ENCODE measurements at regions not wholly inside any gene's neighbourhood (a gene's known extent, or its start where the extent isn't known, plus 50 kb on each side); places are given as distances from the start of the nearest gene placed in this dataset.

GRCh38 chr21:43347461-43348169, 79.3 kb downstream of the SIK1 start:
- WGBS (ENCODE audit: insufficient coverage, insufficient read length): no CpG with 5 or more reads among the region's 21 CpGs
- H3K36me3 ChIP-seq (ENCODE audit: control insufficient read depth, insufficient read depth, low read length): no peaks in the 10 kb centered on the region
- DNase-seq (ENCODE audit: low read depth, low spot score): no peak
- H3K27ac ChIP-seq (ENCODE audit: low read length): no peak overlapping the region
- H3K4me1 ChIP-seq (ENCODE audit: control insufficient read depth, insufficient read depth, low read length): no peaks in the 10 kb centered on the region
- no peaks in the 10 kb centered on the region for H3K9me3 ChIP-seq (ENCODE audit: control insufficient read depth, insufficient read depth, low read length)
- H3K27me3 ChIP-seq (ENCODE audit: control insufficient read depth, insufficient read depth, low read length): no peaks in the 10 kb centered on the region
- H3K4me3 ChIP-seq (ENCODE audit: low read length): no peak overlapping the region

GRCh38 chr21:43346551-43346950, 80.4 kb downstream of the SIK1 start:
- WGBS (ENCODE audit: insufficient coverage, insufficient read length): no CpG with 5 or more reads among the region's 13 CpGs
- Histone ChIP-seq H3K9me3 (ENCODE audit: control insufficient read depth, insufficient read depth, low read length) (no peaks in the 10 kb centered on the region), H3K27ac (ENCODE audit: low read length) (no peak overlapping the region), H3K4me3 (ENCODE audit: low read length) (no peak overlapping the region), H3K36me3 (ENCODE audit: control insufficient read depth, insufficient read depth, low read length) (no peaks in the 10 kb centered on the region; the same call in 1 of the 2 replicates), H3K4me1 (ENCODE audit: control insufficient read depth, insufficient read depth, low read length) (no peaks in the 10 kb centered on the region), H3K27me3 (ENCODE audit: control insufficient read depth, insufficient read depth, low read length) (no peaks in the 10 kb centered on the region)
- no peak for DNase-seq (ENCODE audit: low read depth, low spot score)

DNA sequence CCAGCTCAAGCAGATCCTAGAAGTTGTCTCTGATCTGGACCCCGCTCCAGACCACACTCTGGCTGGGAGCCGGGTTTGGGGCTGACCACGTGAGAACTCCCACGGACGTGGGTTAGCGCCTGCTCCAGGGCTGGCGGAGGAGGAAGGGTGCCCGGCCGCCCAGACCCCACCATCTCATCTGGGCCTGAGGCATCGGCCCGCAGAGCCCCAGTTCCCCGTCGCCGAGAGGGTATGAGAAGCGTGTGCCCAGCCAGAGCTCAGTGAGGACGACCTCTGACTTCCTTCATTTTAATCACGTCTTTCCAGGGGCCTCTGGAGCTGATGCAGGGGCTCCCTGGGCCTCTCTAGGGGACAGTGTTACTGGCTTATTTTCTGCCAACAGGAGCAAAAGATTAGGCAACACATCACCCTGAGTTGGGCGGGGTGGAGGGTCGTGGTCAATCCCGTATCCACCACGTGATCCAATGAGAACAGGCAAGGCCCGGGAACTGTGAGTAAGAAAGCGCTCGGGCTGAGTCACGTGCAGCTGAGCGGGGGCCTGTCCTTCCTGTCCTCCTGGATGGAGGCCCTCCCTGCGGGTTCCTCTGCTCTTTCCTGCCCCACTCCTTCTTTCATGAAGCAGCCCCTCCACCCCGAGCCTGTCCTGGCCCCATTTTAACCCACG, 81.1 kb downstream of the SIK1 start:
- H3K9me3 ChIP-seq (ENCODE audit: control insufficient read depth, insufficient read depth, low read length): no peaks in the 10 kb centered on the region
- no peak overlapping the region for H3K27ac ChIP-seq (ENCODE audit: low read length)
- H3K4me3 ChIP-seq (ENCODE audit: low read length): no peak overlapping the region
- H3K36me3 ChIP-seq (ENCODE audit: control insufficient read depth, insufficient read depth, low read length): no peaks in the 10 kb centered on the region; the same call in 1 of the 2 replicates
- no peaks in the 10 kb centered on the region for H3K27me3 ChIP-seq (ENCODE audit: control insufficient read depth, insufficient read depth, low read length)
- DNase-seq (ENCODE audit: low read depth, low spot score): no peak
- no CpG with 5 or more reads among the region's 29 CpGs for WGBS (ENCODE audit: insufficient coverage, insufficient read length)
- H3K4me1 ChIP-seq (ENCODE audit: control insufficient read depth, insufficient read depth, low read length): no peaks in the 10 kb centered on the region

GRCh38 chr21:43345046-43345745, 81.7 kb downstream of the SIK1 start:
- Histone ChIP-seq H3K36me3 (ENCODE audit: control insufficient read depth, insufficient read depth, low read length) (no peaks in the 10 kb centered on the region; the same call in 1 of the 2 replicates), H3K27me3 (ENCODE audit: control insufficient read depth, insufficient read depth, low read length) (no peaks in the 10 kb centered on the region), H3K4me3 (ENCODE audit: low read length) (no peak overlapping the region), H3K9me3 (ENCODE audit: control insufficient read depth, insufficient read depth, low read length) (no peaks in the 10 kb centered on the region), H3K4me1 (ENCODE audit: control insufficient read depth, insufficient read depth, low read length) (peaks cover 1% of the 10 kb centered on the region), H3K27ac (ENCODE audit: low read length) (no peak overlapping the region)
- WGBS (ENCODE audit: insufficient coverage, insufficient read length): no CpG with 5 or more reads among the region's 31 CpGs
- DNase-seq (ENCODE audit: low read depth, low spot score): no peak

DNA sequence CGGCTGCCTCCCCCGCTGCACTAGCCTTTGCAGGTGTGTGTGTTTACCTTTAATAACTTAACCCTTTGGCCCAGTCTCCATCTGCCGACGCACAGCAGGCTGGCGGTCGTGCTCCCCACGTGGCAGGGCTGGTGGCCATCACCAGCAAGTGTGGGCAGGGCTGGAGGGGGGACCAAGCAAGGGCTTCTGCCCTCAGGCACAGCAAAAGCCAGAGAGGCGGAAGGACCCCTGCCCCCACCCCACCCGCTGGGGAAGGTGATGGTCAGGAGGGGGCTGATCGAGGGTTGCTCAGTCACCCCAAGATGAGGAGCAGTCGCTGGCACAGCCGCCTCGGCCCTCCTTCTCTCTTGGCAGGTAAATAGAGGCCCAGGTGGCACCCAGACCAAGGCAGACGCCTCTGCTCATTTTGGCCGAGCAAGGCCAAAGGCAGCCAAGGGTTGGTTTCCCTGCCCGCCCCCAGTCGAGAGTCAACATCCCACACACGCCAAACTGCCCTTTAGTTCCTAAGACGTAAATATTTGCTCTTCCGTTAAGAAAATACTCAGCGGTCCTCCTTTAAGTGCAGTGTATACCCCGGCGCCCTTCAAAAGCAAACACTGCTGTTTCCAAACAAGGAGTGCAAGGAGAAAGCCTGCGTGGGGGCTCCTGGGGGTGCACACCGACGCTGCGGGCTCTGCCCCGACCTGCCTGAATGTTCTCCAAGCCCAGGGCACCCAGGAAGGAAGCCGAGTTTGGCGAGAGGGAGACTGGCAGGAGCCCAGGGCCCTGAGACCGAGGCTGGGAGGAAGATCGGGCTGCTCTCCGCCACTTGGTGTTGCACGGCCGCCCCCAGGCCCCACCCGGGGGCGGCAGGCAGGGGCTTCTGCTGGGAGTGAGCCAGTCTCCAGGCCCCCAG, 82.7 kb downstream of the SIK1 start:
- Histone ChIP-seq H3K9me3 (ENCODE audit: control insufficient read depth, insufficient read depth, low read length) (no peaks in the 10 kb centered on the region), H3K4me3 (ENCODE audit: low read length) (no peak overlapping the region), H3K36me3 (ENCODE audit: control insufficient read depth, insufficient read depth, low read length) (no peaks in the 10 kb centered on the region; the same call in 1 of the 2 replicates), H3K27ac (ENCODE audit: low read length) (no peak overlapping the region), H3K27me3 (ENCODE audit: control insufficient read depth, insufficient read depth, low read length) (no peaks in the 10 kb centered on the region), H3K4me1 (ENCODE audit: control insufficient read depth, insufficient read depth, low read length) (peaks cover 1% of the 10 kb centered on the region)
- no CpG with 5 or more reads among the region's 37 CpGs for WGBS (ENCODE audit: insufficient coverage, insufficient read length)
- DNase-seq (ENCODE audit: low read depth, low spot score): no peak

GRCh38 chr21:43343095-43343991, 83.6 kb downstream of the SIK1 start:
- H3K9me3 ChIP-seq (ENCODE audit: control insufficient read depth, insufficient read depth, low read length): no peaks in the 10 kb centered on the region
- H3K36me3 ChIP-seq (ENCODE audit: control insufficient read depth, insufficient read depth, low read length): no peaks in the 10 kb centered on the region; the same call in 1 of the 2 replicates
- no peak overlapping the region for H3K4me3 ChIP-seq (ENCODE audit: low read length)
- DNase-seq (ENCODE audit: low read depth, low spot score): no peak
- WGBS (ENCODE audit: insufficient coverage, insufficient read length): no CpG with 5 or more reads among the region's 26 CpGs
- H3K4me1 ChIP-seq (ENCODE audit: control insufficient read depth, insufficient read depth, low read length): peaks cover 1% of the 10 kb centered on the region
- H3K27ac ChIP-seq (ENCODE audit: low read length): no peak overlapping the region
- no peaks in the 10 kb centered on the region for H3K27me3 ChIP-seq (ENCODE audit: control insufficient read depth, insufficient read depth, low read length)

GRCh38 chr21:43342301-43342881, 84.5 kb downstream of the SIK1 start:
- H3K27me3 ChIP-seq (ENCODE audit: control insufficient read depth, insufficient read depth, low read length): no peaks in the 10 kb centered on the region
- H3K9me3 ChIP-seq (ENCODE audit: control insufficient read depth, insufficient read depth, low read length): no peaks in the 10 kb centered on the region
- 95% methylated on average over 2 of the region's 17 CpGs for WGBS (ENCODE audit: insufficient coverage, insufficient read length)
- H3K4me1 ChIP-seq (ENCODE audit: control insufficient read depth, insufficient read depth, low read length): peaks cover 1% of the 10 kb centered on the region
- H3K27ac ChIP-seq (ENCODE audit: low read length): no peak overlapping the region
- no peak for DNase-seq (ENCODE audit: low read depth, low spot score)
- H3K36me3 ChIP-seq (ENCODE audit: control insufficient read depth, insufficient read depth, low read length): no peaks in the 10 kb centered on the region; the same call in 1 of the 2 replicates
- H3K4me3 ChIP-seq (ENCODE audit: low read length): no peak overlapping the region

DNA sequence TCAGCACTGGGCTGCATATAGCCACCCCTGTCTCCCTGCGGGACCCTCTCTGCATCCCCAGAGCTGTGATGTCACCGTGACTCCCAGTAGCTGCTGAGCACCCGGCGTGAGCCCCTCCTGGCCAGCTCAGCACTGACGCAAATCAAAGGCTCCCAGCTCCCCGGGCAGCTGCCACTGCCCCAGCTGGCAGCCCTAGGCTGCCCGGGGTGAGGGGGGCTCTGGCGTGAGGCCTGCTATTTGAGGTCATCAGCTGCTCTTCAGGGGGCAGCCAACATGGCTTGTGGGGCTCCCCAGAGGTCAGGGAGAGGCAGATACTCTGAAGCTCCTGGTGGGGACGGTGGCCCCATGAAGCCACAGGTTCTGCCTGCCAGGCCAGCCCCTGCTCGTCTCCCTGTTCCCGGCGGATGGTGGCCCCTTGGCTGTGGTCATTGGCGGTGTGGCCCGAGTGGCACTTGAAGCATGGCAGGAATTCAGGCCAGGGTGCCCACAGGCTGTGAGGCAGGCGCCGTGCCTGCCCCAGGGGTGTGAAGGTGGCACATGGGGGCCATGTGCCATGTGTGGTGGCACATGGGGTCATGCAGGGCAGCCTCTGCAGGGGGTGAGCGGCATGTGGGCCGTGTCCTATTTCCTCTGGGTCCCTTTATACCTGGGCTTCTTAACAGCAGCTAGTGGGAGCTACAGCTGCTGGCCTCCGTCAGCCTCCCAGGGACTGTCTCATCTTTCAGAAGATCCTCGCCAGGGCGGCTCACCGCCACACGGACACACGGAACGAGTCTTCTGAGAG, 85.4 kb downstream of the SIK1 start:
- Histone ChIP-seq H3K27me3 (ENCODE audit: control insufficient read depth, insufficient read depth, low read length) (no peaks in the 10 kb centered on the region), H3K9me3 (ENCODE audit: control insufficient read depth, insufficient read depth, low read length) (no peaks in the 10 kb centered on the region), H3K4me3 (ENCODE audit: low read length) (no peak overlapping the region), H3K27ac (ENCODE audit: low read length) (no peak overlapping the region), H3K4me1 (ENCODE audit: control insufficient read depth, insufficient read depth, low read length) (peaks cover 1% of the 10 kb centered on the region), H3K36me3 (ENCODE audit: control insufficient read depth, insufficient read depth, low read length) (no peaks in the 10 kb centered on the region; the same call in 1 of the 2 replicates)
- no peak for DNase-seq (ENCODE audit: low read depth, low spot score)
- WGBS (ENCODE audit: insufficient coverage, insufficient read length): no CpG with 5 or more reads among the region's 25 CpGs

All from iPS DF 6.9 (cell line).